ENCODE measurements at regions not wholly inside any gene's neighbourhood (a gene's known extent, or its start where the extent isn't known, plus 50 kb on each side); places are given as distances from the start of the nearest gene placed in this dataset.

- no peak for DNase-seq (ENCODE audit: low spot score)
- Mint-ChIP-seq H3K27ac (ENCODE audit: unreplicated experiment) (no peak overlapping the region), H3K36me3 (ENCODE audit: low read depth) (no peaks in the 10 kb centered on the region), H3K9me3 (ENCODE audit: low read depth) (peaks cover 1% of the 10 kb centered on the region), H3K4me3 (ENCODE audit: unreplicated experiment) (no peak overlapping the region), H3K4me1 (ENCODE audit: low read depth) (no peaks in the 10 kb centered on the region), H3K27me3 (ENCODE audit: low read depth) (peaks cover 2% of the 10 kb centered on the region)
- no peak for TF ChIP-seq CTCF (IDR thresholded peaks at IDR 0.05)
Observed at GRCh38 chr4:11014199-11014598, 329.6 kb upstream of the CLNK start.

- Mint-ChIP-seq H3K4me1 (ENCODE audit: low read depth) (no peaks in the 10 kb centered on the region), H3K9me3 (ENCODE audit: low read depth) (peaks cover 12% of the 10 kb centered on the region), H3K4me3 (ENCODE audit: unreplicated experiment) (no peak overlapping the region), H3K36me3 (ENCODE audit: low read depth) (no peaks in the 10 kb centered on the region), H3K27me3 (ENCODE audit: low read depth) (peaks cover 2% of the 10 kb centered on the region), H3K27ac (ENCODE audit: unreplicated experiment) (no peak overlapping the region)
- no peak for TF ChIP-seq CTCF (IDR thresholded peaks at IDR 0.05)
- DNase-seq (ENCODE audit: low spot score) = no peak
Observed at GRCh38 chr4:11013094-11013664, 328.6 kb upstream of the CLNK start.

- Mint-ChIP-seq H3K36me3 (ENCODE audit: low read depth) (no peaks in the 10 kb centered on the region), H3K4me1 (ENCODE audit: low read depth) (no peaks in the 10 kb centered on the region), H3K9me3 (ENCODE audit: low read depth) (peaks cover 16% of the 10 kb centered on the region), H3K27me3 (ENCODE audit: low read depth) (peaks cover 2% of the 10 kb centered on the region), H3K27ac (ENCODE audit: unreplicated experiment) (no peak overlapping the region), H3K4me3 (ENCODE audit: unreplicated experiment) (no peak overlapping the region)
- TF ChIP-seq CTCF (IDR thresholded peaks at IDR 0.05) = no peak
- no peak for DNase-seq (ENCODE audit: low spot score)
Observed at GRCh38 chr4:11011249-11011648, 326.7 kb upstream of the CLNK start.

GRCh38 chr4:11010624-11011023, 326.1 kb upstream of the CLNK start:
- H3K27me3 Mint-ChIP-seq (ENCODE audit: low read depth) = peaks cover 2% of the 10 kb centered on the region
- H3K27ac Mint-ChIP-seq (ENCODE audit: unreplicated experiment) = no peak overlapping the region
- H3K36me3 Mint-ChIP-seq (ENCODE audit: low read depth) = no peaks in the 10 kb centered on the region
- H3K4me3 Mint-ChIP-seq (ENCODE audit: unreplicated experiment) = no peak overlapping the region
- H3K9me3 Mint-ChIP-seq (ENCODE audit: low read depth) = peaks cover 16% of the 10 kb centered on the region
- no peaks in the 10 kb centered on the region for H3K4me1 Mint-ChIP-seq (ENCODE audit: low read depth)
- DNase-seq (ENCODE audit: low spot score) = no peak
- no peak for TF ChIP-seq CTCF (IDR thresholded peaks at IDR 0.05)

- no peak for TF ChIP-seq CTCF (IDR thresholded peaks at IDR 0.05)
- Mint-ChIP-seq H3K27ac (ENCODE audit: unreplicated experiment) (no peak overlapping the region), H3K27me3 (ENCODE audit: low read depth) (peaks cover 2% of the 10 kb centered on the region), H3K9me3 (ENCODE audit: low read depth) (peaks cover 16% of the 10 kb centered on the region), H3K36me3 (ENCODE audit: low read depth) (no peaks in the 10 kb centered on the region), H3K4me1 (ENCODE audit: low read depth) (no peaks in the 10 kb centered on the region), H3K4me3 (ENCODE audit: unreplicated experiment) (no peak overlapping the region)
- no peak for DNase-seq (ENCODE audit: low spot score)
Observed at GRCh38 chr4:11009281-11009680, 324.7 kb upstream of the CLNK start.

Measured in chondrocyte (in vitro differentiated cells).